Glutamatergic neuron (in vitro differentiated cells): ENCODE measurements at regions not wholly inside any gene's neighbourhood (a gene's known extent, or its start where the extent isn't known, plus 50 kb on each side); places are given as distances from the start of the nearest gene placed in this dataset.

ENCODE experiments used
- DNase-seq: peaks from one replicate; pipeline ENCODE4 v3.0.0; 2022
- H3K27ac Mint-ChIP-seq: one replicate; pipeline ENCODE4 v1.8.0; 2020; ENCODE audit warnings: mild to moderate bottlenecking, mixed read lengths, inconsistent platforms; ENCODE audit not compliant: unreplicated experiment
- H3K27me3 Mint-ChIP-seq: one replicate; pipeline ENCODE4 v1.8.0; 2020; ENCODE audit warnings: mild to moderate bottlenecking, moderate library complexity, mixed read lengths, inconsistent platforms; ENCODE audit not compliant: unreplicated experiment
- H3K36me3 Mint-ChIP-seq: one replicate; pipeline ENCODE4 v1.8.0; 2020; ENCODE audit warnings: mild to moderate bottlenecking, mixed read lengths, inconsistent platforms; ENCODE audit not compliant: unreplicated experiment
- H3K4me1 Mint-ChIP-seq: one replicate; pipeline ENCODE4 v1.8.0; 2020; ENCODE audit warnings: mild to moderate bottlenecking, low read depth, mixed read lengths, inconsistent platforms; ENCODE audit not compliant: unreplicated experiment
- H3K4me3 Mint-ChIP-seq: one replicate; pipeline ENCODE4 v1.8.0; 2020; ENCODE audit warnings: mild to moderate bottlenecking, mixed read lengths, inconsistent platforms; ENCODE audit not compliant: unreplicated experiment
- H3K9me3 Mint-ChIP-seq: one replicate; pipeline ENCODE4 v1.8.0; 2020; ENCODE audit warnings: mild to moderate bottlenecking, moderate library complexity, mixed read lengths, inconsistent platforms; ENCODE audit not compliant: unreplicated experiment
- TF ChIP-seq, protein P1 (sequence below): fragments of 200-600 bp; sonication (generic); IDR thresholded peaks from one replicate; pipeline ENCODE4 v1.5.0; 2021; ENCODE audit not compliant: partially characterized antibody, unreplicated experiment

DNA sequence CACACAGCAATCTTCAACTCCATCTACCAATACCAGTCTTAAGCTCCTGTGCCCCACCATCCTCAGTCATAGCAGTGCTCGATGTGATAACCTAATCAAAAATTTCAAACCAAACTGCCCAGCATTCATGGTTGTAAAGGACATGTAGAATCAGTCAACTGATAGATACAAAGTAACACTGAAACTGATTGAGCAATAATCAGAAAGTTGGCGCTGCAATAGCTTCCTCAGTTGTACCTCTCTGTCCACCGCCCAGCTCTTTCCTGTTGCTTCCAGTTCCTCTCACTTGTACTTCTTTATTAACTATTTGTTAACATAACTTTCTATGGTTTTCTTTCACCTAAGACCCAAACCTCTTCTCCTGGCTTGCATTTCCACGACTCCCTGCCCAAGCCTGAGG is 745.7 kb downstream of the PDCD6IP start:
- no peak for DNase-seq
- Mint-ChIP-seq H3K4me3 (no peak overlapping the region), H3K36me3 (no peaks in the 10 kb centered on the region), H3K9me3 (no peaks in the 10 kb centered on the region), H3K27ac (no peak overlapping the region), H3K4me1 (no peaks in the 10 kb centered on the region), H3K27me3 (no peaks in the 10 kb centered on the region)
- TF ChIP-seq, protein P1, sequence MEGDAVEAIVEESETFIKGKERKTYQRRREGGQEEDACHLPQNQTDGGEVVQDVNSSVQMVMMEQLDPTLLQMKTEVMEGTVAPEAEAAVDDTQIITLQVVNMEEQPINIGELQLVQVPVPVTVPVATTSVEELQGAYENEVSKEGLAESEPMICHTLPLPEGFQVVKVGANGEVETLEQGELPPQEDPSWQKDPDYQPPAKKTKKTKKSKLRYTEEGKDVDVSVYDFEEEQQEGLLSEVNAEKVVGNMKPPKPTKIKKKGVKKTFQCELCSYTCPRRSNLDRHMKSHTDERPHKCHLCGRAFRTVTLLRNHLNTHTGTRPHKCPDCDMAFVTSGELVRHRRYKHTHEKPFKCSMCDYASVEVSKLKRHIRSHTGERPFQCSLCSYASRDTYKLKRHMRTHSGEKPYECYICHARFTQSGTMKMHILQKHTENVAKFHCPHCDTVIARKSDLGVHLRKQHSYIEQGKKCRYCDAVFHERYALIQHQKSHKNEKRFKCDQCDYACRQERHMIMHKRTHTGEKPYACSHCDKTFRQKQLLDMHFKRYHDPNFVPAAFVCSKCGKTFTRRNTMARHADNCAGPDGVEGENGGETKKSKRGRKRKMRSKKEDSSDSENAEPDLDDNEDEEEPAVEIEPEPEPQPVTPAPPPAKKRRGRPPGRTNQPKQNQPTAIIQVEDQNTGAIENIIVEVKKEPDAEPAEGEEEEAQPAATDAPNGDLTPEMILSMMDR: no peak

DNA sequence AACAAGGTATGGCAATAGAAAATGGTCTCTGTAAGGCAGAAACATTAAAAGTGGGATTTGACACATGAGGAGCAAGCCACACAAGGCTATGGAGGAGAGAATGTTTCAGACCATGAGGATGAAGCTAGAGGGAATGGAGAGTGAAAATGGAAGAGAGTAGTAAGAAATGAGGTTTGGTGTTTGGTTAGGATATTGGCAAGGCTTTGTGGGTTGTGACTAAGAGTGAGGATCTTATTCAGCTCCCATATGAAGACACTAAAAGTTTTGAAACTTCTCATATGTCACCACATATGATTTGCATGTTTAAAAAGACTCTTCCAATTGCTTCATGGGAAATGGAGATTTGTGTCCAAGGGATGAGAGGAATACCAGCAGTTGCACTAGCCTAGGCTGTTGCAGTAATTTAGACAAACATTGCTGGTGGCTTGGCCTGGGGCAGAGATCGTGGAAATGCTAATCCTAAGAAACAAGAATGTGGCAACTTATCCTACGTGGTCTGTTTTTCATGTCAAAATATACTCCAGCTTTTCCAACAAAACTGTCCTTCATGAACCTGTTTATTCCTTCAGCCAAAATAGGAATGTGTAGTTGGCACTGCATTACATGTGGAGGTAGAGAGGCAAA is 749.0 kb downstream of the PDCD6IP start:
- TF ChIP-seq, protein P1: no peak
- Mint-ChIP-seq H3K27ac (no peak overlapping the region), H3K4me1 (no peaks in the 10 kb centered on the region), H3K9me3 (no peaks in the 10 kb centered on the region), H3K36me3 (no peaks in the 10 kb centered on the region), H3K27me3 (no peaks in the 10 kb centered on the region), H3K4me3 (no peak overlapping the region)
- no peak for DNase-seq

DNA sequence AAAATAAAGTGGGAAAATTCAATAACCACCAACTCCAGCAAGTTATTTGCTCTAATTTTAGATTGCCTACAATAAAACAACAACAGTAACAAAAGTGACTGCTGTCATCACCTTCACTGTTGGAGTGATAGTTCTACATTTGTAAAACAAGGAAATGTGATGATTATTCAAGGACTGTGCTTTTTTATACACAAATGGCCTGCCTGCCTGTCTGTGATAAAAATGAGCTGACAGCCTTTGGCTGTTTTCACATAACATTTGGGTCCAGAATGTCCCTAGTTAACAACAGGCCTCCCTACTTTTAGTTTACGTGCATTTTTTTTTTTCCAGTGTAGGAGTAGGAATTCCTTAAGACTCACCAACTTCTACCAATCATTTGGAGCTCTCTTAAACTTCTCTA is 768.8 kb downstream of the PDCD6IP start:
- Mint-ChIP-seq H3K4me1 (no peaks in the 10 kb centered on the region), H3K27ac (no peak overlapping the region), H3K36me3 (no peaks in the 10 kb centered on the region), H3K9me3 (peaks cover 2% of the 10 kb centered on the region), H3K4me3 (no peak overlapping the region), H3K27me3 (no peaks in the 10 kb centered on the region)
- TF ChIP-seq, protein P1: no peak
- no peak for DNase-seq

DNA sequence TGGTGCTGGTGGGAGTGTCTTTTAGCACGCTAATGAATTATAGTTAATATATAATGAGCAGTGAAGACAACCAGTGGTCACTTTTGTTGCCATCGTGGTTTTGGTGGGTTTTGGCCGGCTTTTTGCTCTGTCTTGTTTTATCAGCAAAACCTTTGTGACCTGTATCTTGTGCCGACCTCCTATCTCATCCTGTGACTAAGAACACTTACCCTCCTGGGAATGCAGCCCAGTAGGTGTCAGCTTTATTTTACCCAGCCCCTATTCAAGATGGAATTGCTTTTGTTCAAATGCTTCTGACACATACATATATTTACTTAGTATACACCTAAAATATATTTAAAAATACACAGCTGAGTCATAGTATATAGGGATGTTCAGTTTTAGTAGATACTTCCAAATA is 770.3 kb downstream of the PDCD6IP start:
- TF ChIP-seq, protein P1: no peak
- Mint-ChIP-seq H3K36me3 (no peaks in the 10 kb centered on the region), H3K4me3 (no peak overlapping the region), H3K27me3 (no peaks in the 10 kb centered on the region), H3K27ac (no peak overlapping the region), H3K9me3 (peaks cover 2% of the 10 kb centered on the region), H3K4me1 (no peaks in the 10 kb centered on the region)
- no peak for DNase-seq

DNA sequence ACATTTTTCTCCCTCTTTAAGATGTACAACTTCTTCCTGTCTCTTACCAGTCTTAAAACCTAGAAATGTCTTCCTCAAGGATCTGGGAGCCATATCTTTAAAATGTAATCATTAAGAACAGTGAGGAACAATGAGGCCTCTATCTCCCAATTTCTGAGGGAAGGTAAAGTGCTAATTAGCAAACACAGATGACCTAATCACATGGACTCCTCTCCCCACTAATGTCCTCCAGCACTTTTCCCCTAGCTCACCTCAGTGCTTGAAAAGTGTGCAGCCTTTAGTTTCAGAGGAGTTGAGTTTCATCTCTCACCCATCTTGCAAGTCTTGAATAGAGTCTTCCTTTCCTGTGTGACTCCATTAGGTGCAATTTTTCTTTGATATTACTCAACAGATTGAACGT is 771.0 kb downstream of the PDCD6IP start:
- DNase-seq: no peak
- Mint-ChIP-seq H3K4me1 (no peaks in the 10 kb centered on the region), H3K9me3 (peaks cover 2% of the 10 kb centered on the region), H3K27me3 (no peaks in the 10 kb centered on the region), H3K27ac (no peak overlapping the region), H3K36me3 (no peaks in the 10 kb centered on the region), H3K4me3 (no peak overlapping the region)
- TF ChIP-seq, protein P1: no peak
